NCI-H2107 treated with DMSO at 0.1 percent for 48 hours (cell line): ENCODE measurements at regions not wholly inside any gene's neighbourhood (a gene's known extent, or its start where the extent isn't known, plus 50 kb on each side); places are given as distances from the start of the nearest gene placed in this dataset.
"Not testable (repeated sequence)": the region's sequence is repeated elsewhere in the genome, so short reads cannot be mapped to it uniquely, and the experiment has no call there.

Experiments
- DNase-seq: peaks from one replicate; lab custom pipeline; 2025; ENCODE audit not compliant: unreplicated experiment; lab: John Stamatoyannopoulos, UW

DNA sequence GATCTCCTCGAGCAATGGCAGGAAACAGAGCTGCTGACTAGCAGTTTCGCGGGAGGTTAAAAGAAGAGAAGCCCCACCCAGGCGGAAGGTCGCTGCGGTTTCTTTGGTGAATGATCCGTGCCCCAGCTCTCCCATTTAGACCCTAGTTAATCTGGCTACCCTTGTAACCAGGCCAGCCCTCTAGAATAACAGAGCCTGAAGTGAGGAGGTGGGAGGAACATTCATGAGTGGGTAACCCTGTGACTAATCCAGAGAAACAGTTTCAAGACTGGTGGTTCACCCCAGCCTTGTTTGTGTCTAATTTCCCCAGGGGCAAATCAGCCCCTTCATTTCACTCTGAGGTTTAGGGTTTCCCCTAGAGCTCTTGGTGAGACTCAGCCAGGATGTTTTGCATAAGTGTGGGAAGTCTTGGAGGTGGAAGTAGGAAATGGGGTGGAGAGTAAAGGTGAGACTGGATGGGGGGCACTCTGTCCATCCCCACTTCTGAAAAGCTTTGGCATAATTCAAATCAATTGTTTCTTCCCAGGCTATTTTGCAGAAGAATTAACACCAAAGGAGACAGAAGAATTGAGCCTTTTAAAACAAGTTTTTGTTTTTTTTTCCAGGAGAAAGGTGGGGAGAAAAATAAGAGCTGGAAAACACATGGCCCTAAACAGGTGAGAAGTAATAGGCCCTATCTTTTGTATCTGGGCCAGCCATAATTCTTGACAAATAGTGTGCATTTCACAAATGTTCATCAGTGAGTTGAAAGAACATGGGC is 303.1 kb downstream of the RPLP1 start:
- peak; percentile 11 for DNase-seq

DNA sequence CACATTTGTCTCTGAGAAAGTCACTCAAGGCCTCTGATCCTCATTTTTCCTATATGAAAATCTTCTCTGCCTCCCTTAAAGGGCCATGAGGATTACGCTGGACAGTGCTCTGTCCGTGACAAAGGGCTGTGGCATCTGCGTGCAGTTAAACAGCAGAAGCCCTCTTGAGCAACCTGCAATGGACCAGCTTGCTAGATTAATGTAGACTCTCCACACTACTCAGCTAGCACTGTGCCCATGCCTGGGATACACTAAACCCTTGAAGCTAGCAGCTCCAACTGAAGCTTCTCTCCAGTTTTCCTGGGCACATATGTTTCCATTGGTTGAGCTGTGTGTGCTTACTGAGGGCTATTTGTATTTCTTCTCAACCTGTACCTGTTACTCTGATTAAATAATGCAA is 303.8 kb downstream of the RPLP1 start:
- no peak for DNase-seq

DNA sequence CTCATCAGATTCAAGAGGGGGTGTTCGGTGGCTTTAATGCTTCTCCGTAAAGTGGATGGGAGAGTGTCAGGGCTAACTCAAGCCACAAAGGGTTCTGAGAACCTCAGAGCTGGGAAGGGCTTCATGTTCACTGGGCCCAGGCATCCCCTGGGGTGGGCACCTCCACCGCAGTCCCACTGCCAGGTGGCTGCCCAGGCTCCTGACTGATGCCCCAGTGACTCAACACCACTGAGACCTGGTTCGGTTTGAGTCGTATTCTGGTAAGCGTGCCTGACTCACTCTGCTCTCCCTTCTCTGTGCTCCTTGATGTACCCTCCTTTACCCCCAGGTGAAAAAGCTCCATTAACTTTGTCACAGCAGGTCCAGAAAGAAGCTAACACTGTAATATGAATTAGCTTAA is 304.6 kb downstream of the RPLP1 start:
- no peak for DNase-seq

DNA sequence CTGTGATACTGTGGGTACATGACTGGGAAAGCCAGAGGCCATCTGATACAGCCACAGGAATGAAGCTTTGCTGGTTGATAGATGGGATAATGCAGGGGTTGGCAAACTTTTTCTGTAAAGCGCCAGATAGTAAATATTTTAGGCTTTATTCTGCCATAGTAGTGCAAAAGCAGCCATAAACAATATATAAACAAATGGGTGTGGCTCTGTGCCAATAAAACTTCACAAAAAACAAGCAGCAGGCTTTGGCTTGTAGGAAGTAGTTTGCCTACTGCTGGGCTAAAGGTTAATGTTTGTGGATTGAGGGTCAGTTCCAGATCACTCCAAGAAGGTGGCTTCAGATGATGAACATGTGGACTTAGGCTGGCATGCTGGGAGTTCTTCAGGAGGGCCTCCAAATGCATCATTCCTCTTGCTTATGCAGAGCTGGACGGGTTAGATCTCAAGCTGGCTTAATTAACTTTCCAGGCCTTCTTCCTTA is 305.7 kb downstream of the RPLP1 start:
- no peak for DNase-seq

DNA sequence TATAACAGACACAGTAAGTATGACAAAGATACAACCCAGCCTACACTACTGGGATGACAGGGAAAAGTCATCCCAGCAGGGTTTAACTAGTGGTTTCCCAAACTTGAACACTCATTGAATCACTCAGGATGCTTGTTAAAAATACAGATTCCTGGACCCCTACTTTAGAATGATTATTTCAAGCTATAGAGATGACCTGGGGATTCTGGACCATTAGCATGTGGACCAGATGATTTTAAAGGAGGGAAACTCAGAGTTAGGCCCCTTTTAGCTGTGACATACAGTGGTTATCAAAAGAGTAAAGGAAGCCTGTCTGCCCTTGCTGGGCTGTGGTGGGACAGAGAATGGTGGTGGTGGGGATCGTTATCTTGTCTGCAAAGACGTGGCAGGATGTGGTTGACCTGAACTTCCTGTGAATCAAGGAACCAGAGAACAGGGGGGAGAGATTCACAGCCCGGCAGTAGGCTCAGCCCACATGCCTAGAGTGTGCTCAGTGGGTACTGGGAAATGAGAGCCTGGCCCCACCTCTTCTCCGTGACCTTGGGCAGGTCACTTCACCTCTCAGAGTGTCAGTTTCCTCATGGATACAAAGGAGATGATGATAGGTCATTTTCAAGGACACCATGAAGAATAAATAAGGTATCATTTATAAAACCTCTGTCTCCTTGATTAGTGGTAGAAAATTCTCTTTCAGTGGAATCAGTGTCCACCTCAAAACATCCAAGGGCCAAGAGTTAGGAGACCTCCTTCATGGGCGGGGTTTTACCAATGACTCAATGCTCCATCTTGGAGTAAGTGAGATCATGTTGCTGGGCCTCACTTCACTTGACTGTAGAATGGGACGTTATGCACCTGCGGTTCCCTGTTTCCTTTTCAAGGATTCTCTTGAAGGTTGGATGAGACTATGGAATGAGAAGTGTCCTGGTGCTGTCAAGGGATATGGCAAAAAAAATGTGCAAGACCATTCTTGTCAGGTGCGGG is 306.5 kb downstream of the RPLP1 start:
- no peak for DNase-seq

DNA sequence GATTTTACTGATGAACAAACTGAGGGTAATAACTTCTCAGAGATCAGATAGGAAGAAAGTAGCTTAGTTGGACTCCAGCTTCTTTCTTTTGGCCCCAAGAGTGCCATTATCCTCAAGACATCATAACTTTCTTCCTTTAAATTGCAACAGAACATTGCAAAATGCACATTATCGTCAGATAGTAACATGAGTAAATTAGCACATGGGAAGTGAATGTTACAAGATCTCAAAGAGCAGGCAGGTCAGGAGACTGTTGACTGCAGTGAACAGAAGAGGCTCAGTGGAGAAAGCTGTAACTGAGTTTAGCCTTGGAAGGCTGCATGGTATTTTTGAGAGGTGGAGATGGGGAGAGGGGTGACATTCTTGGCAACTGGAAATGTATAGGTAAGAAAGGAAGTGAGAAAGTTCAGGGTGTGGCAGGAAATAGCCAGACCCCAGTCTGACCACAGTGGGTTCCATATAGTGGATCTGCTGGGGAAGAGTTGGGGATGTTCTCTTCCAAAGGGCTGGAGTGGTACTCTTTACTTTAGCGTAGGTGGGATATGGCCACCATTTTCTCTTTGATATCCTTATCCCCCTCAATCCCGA is 307.7 kb downstream of the RPLP1 start:
- DNase-seq = no peak

DNA sequence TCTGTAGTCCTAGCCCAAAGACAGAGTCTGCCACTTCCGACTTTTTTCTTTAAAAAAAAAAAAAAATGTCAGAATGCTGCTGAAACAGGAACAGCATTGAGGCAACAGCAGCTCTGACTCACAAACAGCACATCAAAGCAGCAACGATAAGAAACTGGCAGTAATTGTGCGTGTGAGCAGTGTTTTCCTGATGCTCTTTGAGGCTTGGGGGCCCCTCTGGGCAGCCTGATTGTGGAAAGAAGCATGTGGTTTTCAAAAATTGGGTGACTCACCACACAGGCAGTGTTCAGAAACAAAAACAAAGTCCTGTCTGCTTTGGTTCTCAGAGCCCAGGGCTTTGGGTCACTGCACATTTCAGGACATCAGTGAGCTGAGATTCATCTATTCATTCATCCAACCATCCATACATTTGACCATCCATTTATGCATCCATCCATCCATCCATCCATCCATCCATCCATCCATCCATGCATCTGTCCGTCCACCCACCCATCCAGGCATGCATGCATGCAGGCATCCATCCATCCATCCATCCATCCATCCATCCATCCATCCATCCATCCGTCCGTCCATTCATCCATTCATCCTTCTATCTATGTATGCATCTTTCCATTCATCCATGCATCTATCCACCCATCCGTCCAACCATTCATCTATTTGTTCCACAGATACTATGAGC is 308.4 kb downstream of the RPLP1 start:
- DNase-seq = no peak

DNA sequence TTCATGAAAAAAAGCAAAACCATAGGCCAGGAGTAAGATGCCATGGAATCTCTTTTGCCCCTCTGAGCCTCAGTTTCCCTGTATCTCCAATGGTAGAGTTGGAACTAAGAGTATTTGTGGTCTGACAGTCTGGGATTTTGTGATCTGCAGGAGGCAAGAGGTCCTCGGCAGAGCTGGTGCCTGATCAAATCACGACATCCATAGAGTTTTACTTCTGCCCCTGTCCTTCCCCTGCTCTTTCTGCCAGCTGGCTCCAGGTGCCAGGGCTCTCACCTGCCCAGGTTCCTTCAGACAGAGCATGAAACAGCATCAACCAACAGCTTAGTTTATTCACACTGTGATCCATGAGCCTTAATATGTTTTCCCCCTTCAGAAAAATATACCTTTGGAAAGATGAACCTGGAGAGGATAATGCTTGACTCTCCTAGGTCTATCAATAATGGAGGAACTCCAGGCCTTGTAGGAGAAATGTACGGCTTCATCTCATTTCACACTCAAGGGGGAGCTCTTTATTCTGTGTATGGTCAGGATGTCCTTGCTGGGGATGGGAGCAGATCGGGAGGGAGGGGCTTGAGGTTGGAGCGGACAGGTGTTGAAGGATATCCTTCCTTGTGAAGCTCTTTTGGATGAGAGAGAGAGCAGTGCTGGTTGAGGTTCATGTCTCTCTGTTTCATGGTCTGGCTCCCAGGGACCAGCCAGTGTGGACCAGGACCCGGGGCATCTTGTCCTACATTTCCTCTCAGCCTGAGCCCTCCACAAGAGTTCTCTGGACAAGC is 309.9 kb downstream of the RPLP1 start:
- DNase-seq = peak; percentile 37

DNA sequence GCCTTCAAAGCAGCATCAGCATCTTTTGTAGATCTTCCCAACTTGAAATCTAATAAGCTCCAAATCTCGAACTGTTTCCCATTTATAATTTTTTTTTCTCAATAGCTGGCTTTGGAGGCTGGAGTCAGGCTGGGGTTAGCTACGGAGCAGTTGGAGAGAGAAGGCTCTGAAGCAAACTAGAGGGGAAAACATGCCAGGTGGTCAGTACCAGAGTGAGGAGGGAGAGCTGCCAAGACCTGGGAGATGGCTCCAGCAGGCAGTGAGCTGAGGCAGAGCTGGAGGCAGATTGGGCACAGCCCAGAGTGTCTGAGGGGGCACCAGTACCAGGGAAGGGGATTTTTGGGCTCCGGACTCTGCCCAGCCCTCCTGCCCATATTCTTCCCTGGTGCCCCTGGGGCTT is 311.2 kb downstream of the RPLP1 start:
- DNase-seq = no peak

DNA sequence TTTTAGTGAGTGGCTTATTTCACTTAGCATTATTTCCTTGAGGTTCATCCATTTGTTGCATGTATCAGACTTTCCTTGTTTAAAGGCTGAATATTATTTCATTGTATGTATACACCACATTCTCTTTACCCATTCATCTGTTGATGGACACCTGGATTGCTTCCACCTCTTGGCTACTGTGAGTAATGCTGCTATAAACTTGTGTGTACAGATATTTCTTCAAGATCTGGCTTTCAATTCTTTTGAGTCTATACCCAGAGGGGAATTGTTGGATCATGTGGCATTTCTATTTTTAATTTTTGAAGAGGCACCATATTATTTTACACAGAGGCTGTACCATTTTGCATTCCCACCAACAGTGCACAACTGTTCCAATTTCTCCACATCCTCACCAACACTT is 313.5 kb downstream of the RPLP1 start:
- no peak for DNase-seq

DNA sequence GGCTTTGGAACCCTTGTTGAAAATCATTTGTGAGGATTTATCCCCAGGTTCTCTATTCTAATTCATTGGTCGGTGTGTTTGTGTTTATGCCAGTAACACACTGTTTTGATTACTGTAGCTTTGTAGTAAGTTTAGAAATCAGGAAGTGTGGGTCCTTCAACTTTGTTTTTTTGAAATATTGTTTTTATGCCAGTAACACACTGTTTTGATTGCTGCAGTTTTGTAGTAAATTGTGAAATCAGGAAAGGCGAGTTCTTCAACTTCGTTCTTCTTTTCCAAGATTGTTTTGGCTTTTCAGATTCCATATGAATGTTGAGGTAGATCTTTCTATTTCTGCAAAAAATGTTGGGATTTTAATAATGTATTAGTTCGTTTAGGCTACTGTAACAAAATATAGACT is 314.6 kb downstream of the RPLP1 start:
- no peak for DNase-seq

DNA sequence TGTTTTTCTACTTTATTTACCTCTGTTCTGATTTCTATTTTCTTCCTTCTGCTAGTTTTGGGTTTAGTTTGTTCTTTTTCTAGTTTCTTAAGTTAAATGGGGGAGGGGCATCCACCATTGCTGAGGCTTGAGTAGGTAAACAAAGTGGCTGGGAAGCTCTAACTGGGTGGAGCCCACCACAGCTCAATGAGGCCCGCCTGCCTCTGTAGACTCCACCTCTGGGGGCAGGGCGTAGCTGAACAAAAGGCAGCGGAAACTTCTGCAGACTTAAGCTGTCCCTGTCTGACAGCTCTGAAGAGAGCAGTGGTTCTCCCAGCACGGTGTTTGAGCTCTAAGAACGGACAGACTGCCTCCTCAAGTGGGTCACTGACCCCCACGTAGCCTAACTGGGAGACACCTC is 316.7 kb downstream of the RPLP1 start:
- not testable (repeated sequence) for DNase-seq

DNA sequence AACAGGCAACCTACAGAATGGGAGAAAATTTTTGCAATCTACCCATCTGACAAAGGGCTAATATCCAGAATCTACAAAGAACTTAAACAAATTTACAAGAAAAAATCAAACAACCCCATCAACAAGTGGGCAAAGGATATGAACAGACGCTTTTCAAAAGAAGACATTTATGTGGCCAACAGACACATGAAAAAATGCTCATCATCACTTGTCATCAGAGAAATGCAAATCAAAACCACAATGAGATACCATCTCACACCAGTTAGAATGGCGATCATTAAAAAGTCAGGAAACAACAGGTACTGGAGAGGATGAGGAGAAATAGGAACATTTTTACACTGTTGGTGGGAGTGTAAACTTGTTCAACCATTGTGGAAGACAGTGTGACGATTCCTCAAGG is 321.6 kb downstream of the RPLP1 start:
- DNase-seq = not testable (repeated sequence)

DNA sequence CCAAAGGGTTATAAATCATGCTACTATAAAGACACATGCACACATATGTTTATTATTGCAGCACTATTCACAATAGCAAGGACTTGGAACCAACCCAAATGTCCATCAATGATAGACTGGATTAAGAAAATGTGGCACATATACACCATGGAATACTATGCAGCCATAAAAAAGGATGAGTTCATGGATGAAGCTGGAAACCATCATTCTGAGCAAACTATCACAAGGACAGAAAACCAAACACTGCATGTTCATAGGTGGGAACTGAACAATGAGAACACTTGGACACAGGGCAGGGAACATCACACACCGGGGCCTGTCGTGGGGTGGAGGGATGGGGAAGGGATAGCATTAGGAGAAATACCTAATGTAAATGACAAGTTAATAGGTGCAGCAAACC is 322.1 kb downstream of the RPLP1 start:
- DNase-seq = not testable (repeated sequence)

DNA sequence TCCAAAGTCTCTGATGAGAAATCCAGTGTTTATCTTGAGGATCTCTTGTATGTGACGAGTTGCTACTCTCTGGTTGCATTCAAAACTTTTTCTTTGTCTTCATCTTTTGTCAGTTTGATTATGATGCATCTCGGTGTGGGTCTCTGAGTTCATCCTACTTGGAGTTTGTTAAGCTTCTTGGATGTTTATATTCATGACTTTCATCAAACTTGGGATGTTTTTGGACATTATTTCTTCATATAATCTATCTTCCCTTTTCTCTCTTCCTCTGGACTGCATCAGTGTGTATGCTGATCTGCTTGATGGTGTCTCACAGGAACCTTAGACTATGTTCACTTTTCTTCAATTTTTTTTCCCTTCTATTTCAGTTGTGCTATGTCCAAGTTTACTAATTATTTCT is 320.4 kb downstream of the TLE3 start:
- DNase-seq = no peak

DNA sequence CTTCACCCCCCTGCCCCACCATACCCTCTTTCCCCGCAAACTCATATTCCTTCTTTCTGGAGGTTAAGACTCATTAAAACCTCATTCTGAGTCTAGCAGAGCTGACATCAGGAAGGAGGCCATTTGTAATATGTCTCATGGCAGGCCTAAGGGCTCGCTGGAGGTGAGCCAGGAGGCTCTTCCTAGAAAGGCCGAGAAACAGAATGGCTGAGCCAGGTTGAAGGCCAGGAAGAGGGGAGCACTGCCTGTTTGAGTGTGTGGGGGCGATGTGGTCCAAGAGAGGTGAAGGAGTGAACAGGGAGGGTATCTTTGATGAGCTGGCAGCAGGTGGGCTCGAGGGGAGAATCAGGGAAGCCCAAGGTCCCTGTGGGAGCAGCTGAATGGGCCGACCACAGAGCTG is 317.3 kb downstream of the TLE3 start:
- no peak for DNase-seq

DNA sequence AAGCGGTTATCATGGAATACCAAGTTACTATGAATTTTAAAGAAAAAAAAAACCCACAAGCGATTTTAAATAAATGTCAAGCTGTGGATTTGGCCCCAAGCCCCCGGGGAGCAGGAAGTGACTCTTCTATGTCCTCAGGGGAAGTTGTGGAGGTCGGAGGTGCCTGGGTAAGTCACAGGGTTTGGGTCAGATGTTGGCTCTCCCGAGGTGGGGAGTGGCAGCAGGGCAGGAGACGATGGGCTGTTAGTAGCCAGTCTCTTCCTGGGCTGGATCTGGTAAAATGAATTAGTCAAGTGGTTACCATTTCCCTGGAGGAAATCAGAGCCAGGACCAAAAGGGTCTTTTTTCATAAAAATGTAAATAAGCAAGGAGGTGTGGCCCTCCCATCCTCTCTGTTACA is 316.7 kb downstream of the TLE3 start:
- no peak for DNase-seq

DNA sequence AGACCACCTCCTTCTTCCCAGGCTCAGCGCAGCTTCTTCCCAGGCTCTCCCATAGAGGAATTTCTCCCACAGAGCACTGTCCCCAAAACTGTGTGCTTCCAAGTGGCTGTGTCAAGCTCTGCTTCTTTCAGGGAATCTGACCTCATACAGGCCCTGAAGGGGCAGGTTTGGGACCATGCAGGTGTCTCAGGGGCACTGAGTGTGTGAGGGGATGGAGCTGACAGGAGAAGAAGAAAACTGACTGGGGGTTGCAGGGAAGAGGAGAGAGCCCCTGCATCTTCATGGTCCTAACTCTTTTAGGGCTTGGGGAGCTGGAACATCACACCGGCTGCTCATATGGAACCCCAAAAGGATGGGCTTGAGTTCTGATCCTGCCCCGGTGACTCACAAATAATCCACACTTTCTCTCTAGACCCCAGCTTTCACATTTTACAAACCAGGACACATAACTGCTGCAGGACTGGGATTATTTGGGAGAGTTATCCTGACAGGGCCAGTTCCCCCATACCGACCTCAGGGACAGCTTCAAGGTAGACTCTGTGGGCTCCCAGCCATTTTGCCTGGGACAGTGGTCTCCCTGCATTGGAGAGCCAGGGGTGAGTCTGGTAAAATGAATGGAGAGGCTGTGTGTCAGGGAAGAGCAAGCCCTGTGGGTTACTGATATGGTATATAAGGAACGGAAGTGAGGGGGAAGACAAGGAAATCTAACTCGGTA is 316.1 kb downstream of the TLE3 start:
- no peak for DNase-seq

DNA sequence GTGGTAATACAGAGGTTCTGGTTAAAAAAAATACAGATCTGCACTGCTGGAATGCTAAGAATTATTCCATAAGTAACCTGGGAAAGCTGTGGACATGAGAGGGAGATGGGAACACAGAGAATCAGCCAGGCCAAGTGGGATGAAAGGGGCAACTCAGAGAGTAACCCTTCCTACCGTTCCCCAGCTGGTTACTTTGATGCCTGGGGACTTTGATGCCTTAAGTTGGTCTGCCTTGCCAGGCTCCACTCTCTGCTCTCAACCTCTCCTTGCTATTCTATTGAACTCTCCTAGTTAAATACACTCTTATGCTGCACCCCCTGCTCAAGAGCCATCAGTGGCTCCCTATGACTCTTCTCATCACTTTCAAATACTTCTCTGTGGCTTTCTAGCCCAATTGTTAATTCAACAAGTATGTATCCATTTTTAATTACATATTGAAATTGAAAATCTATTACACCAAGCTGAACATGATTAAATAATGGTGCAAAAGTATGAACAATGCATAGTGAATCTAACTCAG is 315.5 kb downstream of the TLE3 start:
- no peak for DNase-seq
